Lower lobe of right lung (tissue), 2 donors: ENCODE measurements at regions not wholly inside any gene's neighbourhood (a gene's known extent, or its start where the extent isn't known, plus 50 kb on each side); places are given as distances from the start of the nearest gene placed in this dataset.

Experiments used
- ATAC-seq, 2 donors: fragments of 200-7000 bp; cut with Tn5 transposase; one replicate each; pipeline ENCODE4 v1.9.1; 2020 to 2022; ENCODE audit warnings: mild to moderate bottlenecking in 2 of 2, moderate library complexity in 2 of 2
- DNase-seq: peaks from one replicate; pipeline ENCODE4 v3.0.0-alpha.2; 2020
- H3K27ac ChIP-seq: fragments of 200-600 bp; one replicate; pipeline ENCODE4 v1.8.0; 2022
- H3K27me3 ChIP-seq: fragments of 200-600 bp; one replicate; pipeline ENCODE4 v1.8.0; 2022; ENCODE audit warnings: low read depth
- H3K36me3 ChIP-seq: fragments of 200-600 bp; one replicate; pipeline ENCODE4 v1.8.0; 2022; ENCODE audit warnings: mild to moderate bottlenecking
- H3K4me1 ChIP-seq: fragments of 200-600 bp; one replicate; pipeline ENCODE4 v1.8.0; 2022
- H3K4me3 ChIP-seq: fragments of 200-600 bp; one replicate; pipeline ENCODE4 v1.8.0; 2022; ENCODE audit warnings: mild to moderate bottlenecking
- H3K9me3 ChIP-seq: fragments of 200-600 bp; one replicate; pipeline ENCODE4 v1.8.0; 2022
- intact Hi-C: fragments of 100-400 bp; cut with DNase I; formaldehyde crosslinking; loops from one replicate; pipeline ENCODE4 v1.11.0; 2022
- TF ChIP-seq, protein P1 (sequence below): fragments of 200-600 bp; IDR thresholded peaks from one replicate; pipeline ENCODE4 v1.8.0; 2022; ENCODE audit warnings: antibody characterized with exemption, mild to moderate bottlenecking
- donor health status: DM: no; HTN: yes; CAD: no; lungs with severe emphysema.

DNA sequence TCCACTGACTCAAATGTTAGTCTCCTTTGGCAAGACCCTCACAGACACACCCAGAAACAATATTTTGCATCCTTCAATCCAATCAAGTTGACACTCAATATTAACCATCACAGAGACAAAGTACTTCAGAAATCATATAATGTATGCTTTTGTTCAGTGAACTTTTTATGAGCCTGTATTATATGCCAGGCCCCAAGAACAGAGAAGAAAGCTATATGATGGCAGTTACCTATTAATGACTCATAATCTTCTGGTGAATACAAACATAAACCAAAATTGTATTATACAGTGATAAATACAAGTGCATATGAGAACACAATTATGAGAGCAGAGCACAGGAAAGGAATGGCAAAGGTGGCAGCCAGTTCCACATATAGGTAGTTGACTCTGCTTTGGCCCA, 852.0 kb upstream of the EPHA5 start:
- H3K36me3 ChIP-seq = no peaks in the 10 kb centered on the region
- H3K4me1 ChIP-seq = no peaks in the 10 kb centered on the region
- intact Hi-C loops = no loop called here
- no peaks in the 10 kb centered on the region for H3K27me3 ChIP-seq
- ATAC-seq (no peak), DNase-seq (no peak)
- no peak overlapping the region for H3K27ac ChIP-seq
- no peaks in the 10 kb centered on the region for H3K9me3 ChIP-seq
- TF ChIP-seq, protein P1, sequence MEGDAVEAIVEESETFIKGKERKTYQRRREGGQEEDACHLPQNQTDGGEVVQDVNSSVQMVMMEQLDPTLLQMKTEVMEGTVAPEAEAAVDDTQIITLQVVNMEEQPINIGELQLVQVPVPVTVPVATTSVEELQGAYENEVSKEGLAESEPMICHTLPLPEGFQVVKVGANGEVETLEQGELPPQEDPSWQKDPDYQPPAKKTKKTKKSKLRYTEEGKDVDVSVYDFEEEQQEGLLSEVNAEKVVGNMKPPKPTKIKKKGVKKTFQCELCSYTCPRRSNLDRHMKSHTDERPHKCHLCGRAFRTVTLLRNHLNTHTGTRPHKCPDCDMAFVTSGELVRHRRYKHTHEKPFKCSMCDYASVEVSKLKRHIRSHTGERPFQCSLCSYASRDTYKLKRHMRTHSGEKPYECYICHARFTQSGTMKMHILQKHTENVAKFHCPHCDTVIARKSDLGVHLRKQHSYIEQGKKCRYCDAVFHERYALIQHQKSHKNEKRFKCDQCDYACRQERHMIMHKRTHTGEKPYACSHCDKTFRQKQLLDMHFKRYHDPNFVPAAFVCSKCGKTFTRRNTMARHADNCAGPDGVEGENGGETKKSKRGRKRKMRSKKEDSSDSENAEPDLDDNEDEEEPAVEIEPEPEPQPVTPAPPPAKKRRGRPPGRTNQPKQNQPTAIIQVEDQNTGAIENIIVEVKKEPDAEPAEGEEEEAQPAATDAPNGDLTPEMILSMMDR = no peak
- no peak overlapping the region for H3K4me3 ChIP-seq

DNA sequence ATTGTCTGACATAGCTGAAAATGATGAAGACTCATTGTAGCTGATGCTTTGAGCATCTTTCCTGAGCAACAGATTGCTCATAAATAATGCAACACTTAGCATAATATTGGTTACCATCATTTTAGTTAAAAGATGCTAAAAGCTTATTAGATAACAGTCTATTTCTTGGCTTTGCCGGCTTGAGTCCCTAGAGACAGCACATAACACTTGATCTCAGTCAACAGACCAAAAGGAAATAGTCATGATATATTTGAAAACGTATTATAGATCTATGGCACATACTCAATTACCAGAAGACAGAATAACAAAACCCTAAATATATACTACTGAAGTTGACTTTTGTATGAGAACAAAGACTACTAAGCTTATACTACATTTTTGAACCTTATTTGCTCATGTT, 846.7 kb upstream of the EPHA5 start:
- H3K9me3 ChIP-seq = no peaks in the 10 kb centered on the region
- intact Hi-C loops = no loop called here
- DNase-seq = no peak
- no peaks in the 10 kb centered on the region for H3K36me3 ChIP-seq
- TF ChIP-seq, protein P1 = no peak
- H3K4me3 ChIP-seq = no peak overlapping the region
- H3K4me1 ChIP-seq = no peaks in the 10 kb centered on the region
- no peaks in the 10 kb centered on the region for H3K27me3 ChIP-seq
- no peak overlapping the region for H3K27ac ChIP-seq
- ATAC-seq = no peak

DNA sequence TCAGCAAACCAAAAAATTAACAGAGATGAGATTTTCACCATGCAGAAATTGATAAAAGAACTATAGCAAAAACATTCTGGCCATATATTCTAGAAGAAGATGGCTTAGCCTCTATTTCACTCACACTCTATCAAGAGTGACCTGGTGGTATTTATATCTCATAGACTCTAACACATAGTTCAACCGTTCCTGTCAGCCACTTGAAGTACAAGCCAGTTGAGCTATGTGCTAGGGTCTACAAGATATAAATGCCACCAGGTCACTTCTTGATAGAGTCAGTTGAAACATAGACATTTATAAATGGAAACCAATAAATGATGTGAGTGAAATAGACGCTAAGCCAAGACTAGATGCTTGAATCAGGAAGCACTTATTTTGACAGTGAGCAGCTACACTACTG, 836.7 kb upstream of the EPHA5 start:
- Histone ChIP-seq H3K36me3 (no peaks in the 10 kb centered on the region), H3K27ac (no peak overlapping the region), H3K4me1 (no peaks in the 10 kb centered on the region), H3K9me3 (no peaks in the 10 kb centered on the region), H3K27me3 (no peaks in the 10 kb centered on the region), H3K4me3 (no peak overlapping the region)
- intact Hi-C loops = no loop called here
- TF ChIP-seq, protein P1 = no peak
- no peak for DNase-seq
- no peak for ATAC-seq

DNA sequence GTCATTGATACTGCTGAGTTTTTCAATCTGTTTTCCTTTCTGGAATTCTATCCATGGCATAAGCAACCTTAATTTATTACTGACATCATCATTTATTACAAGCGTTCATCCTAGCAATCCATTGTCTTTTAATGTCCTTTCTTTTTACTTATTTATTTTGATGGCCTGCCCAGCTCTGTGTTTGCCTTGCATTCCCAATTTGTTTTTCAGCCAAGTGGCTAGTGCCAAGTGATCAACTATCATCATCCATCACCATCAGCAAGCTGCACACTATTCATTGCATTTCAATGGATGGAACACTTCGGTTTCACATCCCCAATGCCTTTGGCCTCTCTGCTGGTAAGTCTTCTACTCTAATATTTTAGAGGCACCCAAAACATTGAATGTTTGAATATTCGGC, 831.7 kb upstream of the EPHA5 start:
- Histone ChIP-seq H3K4me3 (no peak overlapping the region), H3K9me3 (no peaks in the 10 kb centered on the region), H3K27ac (no peak overlapping the region), H3K4me1 (no peaks in the 10 kb centered on the region), H3K36me3 (no peaks in the 10 kb centered on the region), H3K27me3 (no peaks in the 10 kb centered on the region)
- DNase-seq (no peak), ATAC-seq (no peak)
- TF ChIP-seq, protein P1 = no peak
- intact Hi-C loops = no loop called here

DNA sequence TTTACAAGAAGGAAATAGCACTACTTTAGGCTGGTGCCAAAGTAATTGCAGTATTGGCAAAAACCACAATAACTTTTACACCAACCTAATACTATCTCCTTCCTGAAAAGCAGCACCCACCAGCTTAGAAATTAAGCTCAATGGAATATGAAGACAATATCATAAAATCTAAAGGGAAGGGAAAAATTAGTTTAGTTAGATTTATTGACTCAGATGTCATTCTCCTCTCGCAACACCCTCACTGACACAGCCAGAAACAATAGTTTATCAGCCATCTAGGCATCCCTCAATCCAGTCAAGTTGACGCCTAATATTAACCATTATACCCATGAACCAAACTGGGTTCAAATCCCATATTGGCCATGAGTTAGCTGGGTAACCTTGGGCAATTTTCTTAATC, 820.4 kb upstream of the EPHA5 start:
- Histone ChIP-seq H3K27me3 (no peaks in the 10 kb centered on the region), H3K36me3 (no peaks in the 10 kb centered on the region), H3K9me3 (no peaks in the 10 kb centered on the region), H3K27ac (no peak overlapping the region), H3K4me1 (no peaks in the 10 kb centered on the region), H3K4me3 (no peak overlapping the region)
- DNase-seq (no peak), ATAC-seq (no peak)
- TF ChIP-seq, protein P1 = no peak
- intact Hi-C loops = no loop called here
